Pancreas (tissue), 10 donors: ENCODE measurements at regions not wholly inside any gene's neighbourhood (a gene's known extent, or its start where the extent isn't known, plus 50 kb on each side); places are given as distances from the start of the nearest gene placed in this dataset.

Experiments
- ATAC-seq, 4 donors: fragments of 200-7000 bp; cut with Tn5 transposase; one replicate each; pipeline versions ENCODE4 v1.8.0 to v1.9.1; 2020; ENCODE audit warnings: mild to moderate bottlenecking in 4 of 4, moderate library complexity in 4 of 4
- DNase-seq, 6 donors: peaks; one replicate each; pipeline ENCODE4 v3.0.0-alpha.2; 2020
- FAIRE-seq: peaks from 2 replicates; lab custom pipeline; 2012; peaks lifted over from hg19 to GRCh38; lab: Jason Lieb, UNC
- H3K27ac ChIP-seq, 4 donors: fragments of 200-600 bp; sonication (generic); 1 replicate in 3 of 4; 2 replicates in 1 of 4; pipeline versions ENCODE4 v1.5.0 to v1.8.0; 2020
- H3K27me3 ChIP-seq, 4 donors: fragments of 200-600 bp; one replicate each; pipeline ENCODE4 v1.8.0; 2021
- H3K36me3 ChIP-seq, 3 donors: fragments of 200-600 bp; sonication (generic) in 1 of 3; one replicate each; pipeline versions ENCODE4 v1.5.0 to v1.8.0; 2020 to 2021
- H3K4me1 ChIP-seq, 3 donors: fragments of 200-600 bp; one replicate each; pipeline ENCODE4 v1.8.0; 2021
- H3K4me3 ChIP-seq, 4 donors: fragments of 200-600 bp; sonication (generic) in 2 of 4; one replicate each; pipeline versions ENCODE4 v1.5.0 to v1.8.0; 2020 to 2021
- H3K9me3 ChIP-seq, 4 donors: fragments of 200-600 bp; one replicate each; pipeline ENCODE4 v1.8.0; 2021
- WGBS, 2 donors: extraction: QIAGEN DNeasy Blood & Tissue Kit; methylation state at CpG; one replicate each; pipeline ENCODE4 v1.1.7; 2013; 5-methylcytosine and 5-hydroxymethylcytosine counted together
- intact Hi-C, 3 donors: fragments of 100-400 bp; cut with DNase I; formaldehyde crosslinking; loops; one replicate each; pipeline versions ENCODE4 v1.11.1 to v1.14.2; 2022
- TF ChIP-seq, protein P1 (sequence below), 4 donors: fragments of 200-600 bp; sonication (generic) in 3 of 4; IDR thresholded peaks; one replicate each; pipeline versions ENCODE4 v1.5.0 to v1.8.0; 2021; ENCODE audit warnings: antibody characterized with exemption in 4 of 4
- donor health status: healthy with polysubstance abuse.
- donor health status: DM: no; HTN: no; CAD: no; lungs with moderate emphysema.
- donor health status: DM: no; HTN: no; CAD: no.
- donor health status: control.
- donor health status: control.
- donor health status: Bipolar disorder and iron deficiency.
- donor health status: DM: yes; HTN: yes; CAD: no.
- donor health status: DM: no; HTN: no; CAD: no.
- donor health status: DM: no; HTN: no; CAD: no.
- donor health status: DM: yes; HTN: yes; CAD: no.

DNA sequence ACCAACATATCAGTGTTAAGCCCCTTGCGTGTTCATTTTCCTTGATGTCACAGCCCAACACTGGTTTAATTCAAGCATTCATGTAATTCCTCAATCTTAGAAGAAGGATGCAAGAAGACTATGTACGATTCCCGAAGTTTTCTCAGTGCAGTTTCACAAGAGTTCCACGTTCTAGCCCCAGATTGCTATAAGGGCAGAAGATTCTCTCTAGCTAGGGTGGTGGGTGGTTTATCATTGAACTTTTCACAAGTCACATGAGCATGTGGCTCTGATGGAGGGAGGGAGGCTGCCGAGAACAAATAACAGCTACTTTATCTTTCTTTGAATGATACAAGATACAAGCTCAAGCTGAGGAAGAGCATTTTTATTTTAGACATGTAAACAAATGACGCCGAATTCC, 71.9 kb upstream of the NHSL1 start:
- Histone ChIP-seq H3K4me1 (no peaks in the 10 kb centered on the region), H3K4me3 (peak overlapping the region in 2 of 4 donors; percentile 29 to 46), H3K9me3 (no peaks in the 10 kb centered on the region), H3K27me3 (no peaks in the 10 kb centered on the region), H3K36me3 (no peaks in the 10 kb centered on the region), H3K27ac (peak overlapping the region in 2 of 4 donors; percentile 25 to 41)
- 48 to 61% methylated on average over 7 of the region's 7 CpGs for WGBS, 2 donors
- TF ChIP-seq, protein P1, sequence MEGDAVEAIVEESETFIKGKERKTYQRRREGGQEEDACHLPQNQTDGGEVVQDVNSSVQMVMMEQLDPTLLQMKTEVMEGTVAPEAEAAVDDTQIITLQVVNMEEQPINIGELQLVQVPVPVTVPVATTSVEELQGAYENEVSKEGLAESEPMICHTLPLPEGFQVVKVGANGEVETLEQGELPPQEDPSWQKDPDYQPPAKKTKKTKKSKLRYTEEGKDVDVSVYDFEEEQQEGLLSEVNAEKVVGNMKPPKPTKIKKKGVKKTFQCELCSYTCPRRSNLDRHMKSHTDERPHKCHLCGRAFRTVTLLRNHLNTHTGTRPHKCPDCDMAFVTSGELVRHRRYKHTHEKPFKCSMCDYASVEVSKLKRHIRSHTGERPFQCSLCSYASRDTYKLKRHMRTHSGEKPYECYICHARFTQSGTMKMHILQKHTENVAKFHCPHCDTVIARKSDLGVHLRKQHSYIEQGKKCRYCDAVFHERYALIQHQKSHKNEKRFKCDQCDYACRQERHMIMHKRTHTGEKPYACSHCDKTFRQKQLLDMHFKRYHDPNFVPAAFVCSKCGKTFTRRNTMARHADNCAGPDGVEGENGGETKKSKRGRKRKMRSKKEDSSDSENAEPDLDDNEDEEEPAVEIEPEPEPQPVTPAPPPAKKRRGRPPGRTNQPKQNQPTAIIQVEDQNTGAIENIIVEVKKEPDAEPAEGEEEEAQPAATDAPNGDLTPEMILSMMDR (IDR thresholded peaks at IDR 0.05) = no peak
- FAIRE-seq = no peak
- intact Hi-C loops = no loop called here
- DNase-seq = no peak
- no peak for ATAC-seq

DNA sequence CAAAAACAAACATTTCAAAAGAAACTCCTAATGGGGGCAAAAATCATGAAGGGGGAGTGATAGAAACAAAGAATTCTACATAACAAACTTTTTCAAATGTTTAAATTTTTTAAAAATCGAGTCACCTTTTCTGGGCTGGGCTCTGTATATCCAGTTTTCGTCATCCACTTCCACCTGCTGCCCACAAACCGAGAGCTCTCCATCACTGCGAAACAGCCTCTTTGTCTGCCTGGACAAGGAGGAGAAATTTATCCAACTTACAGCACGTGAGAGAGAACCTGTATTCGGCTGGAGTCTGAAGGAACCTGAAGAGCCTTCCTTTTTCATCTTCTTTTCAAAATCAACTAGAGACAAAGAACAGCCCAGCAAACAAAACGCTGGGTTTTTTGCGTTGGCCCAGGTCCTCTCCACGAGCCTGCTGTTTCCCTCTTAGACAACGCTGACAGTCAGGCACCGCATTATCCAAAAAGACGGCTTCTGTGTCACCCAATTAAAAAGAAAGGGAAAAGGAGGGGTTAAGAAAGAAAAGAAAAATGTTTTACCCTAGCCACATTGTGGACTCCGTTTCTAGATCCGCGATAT, 72.4 kb upstream of the NHSL1 start:
- no peaks in the 10 kb centered on the region for H3K9me3 ChIP-seq
- FAIRE-seq (no peak), DNase-seq (no peak), ATAC-seq (peak; percentile 32 to 40 (median 39))
- WGBS, 2 donors = 14 to 16% methylated on average over 15 of the region's 15 CpGs
- peak overlapping the region in 3 of 4 donors; percentile 29 to 46 (median 37) for H3K4me3 ChIP-seq
- H3K27ac ChIP-seq = peak overlapping the region in 2 of 4 donors; percentile 52 to 63
- TF ChIP-seq, protein P1 (IDR thresholded peaks at IDR 0.05) = no peak
- no peaks in the 10 kb centered on the region for H3K27me3 ChIP-seq
- no peaks in the 10 kb centered on the region for H3K36me3 ChIP-seq
- intact Hi-C loops = no loop called here
- no peaks in the 10 kb centered on the region for H3K4me1 ChIP-seq

DNA sequence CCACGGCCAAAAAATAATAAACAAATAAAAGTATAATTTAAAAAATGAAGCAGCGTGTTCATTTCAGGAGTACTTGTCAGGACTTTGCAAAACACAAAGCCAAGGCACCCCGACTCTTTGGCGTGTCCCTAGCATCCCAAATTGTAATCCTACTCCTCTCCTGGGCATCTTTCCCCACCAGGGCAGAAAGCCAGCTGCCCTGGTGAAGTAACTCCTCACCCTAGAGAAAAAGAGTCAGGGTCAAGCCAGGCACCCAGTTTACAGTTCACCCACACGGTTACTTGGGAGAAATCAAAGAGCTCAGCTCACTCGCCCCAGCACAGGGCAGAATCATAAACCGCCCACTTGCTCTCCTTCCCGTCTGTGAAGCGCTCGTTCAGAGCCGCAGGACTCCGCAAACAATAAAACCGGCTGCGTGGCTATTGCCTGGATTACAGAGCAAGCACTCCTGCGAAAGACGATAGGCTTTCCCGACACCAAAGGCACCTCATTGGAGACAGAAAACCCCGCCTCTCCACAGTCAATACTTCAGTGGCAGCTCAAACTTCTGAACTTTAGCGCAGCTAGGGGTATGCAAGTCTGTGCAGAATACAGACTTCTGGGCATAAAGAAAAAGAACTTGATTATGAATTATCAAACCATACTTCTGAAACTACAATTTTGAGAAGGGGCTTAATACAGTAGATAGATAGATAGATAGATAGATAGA, 73.0 kb upstream of the NHSL1 start:
- TF ChIP-seq, protein P1 (IDR thresholded peaks at IDR 0.05) = no peak
- no peak for FAIRE-seq
- ATAC-seq = peak; percentile 97 to 98 (median 97)
- Histone ChIP-seq H3K27ac (peak overlapping the region in 3 of 4 donors; percentile 50 to 63 (median 52)), H3K4me3 (peak overlapping the region in 3 of 4 donors; percentile 29 to 46 (median 37)), H3K9me3 (no peaks in the 10 kb centered on the region), H3K4me1 (no peaks in the 10 kb centered on the region), H3K27me3 (no peaks in the 10 kb centered on the region), H3K36me3 (no peaks in the 10 kb centered on the region)
- peak; percentile 74 to 83 (median 82) for DNase-seq
- 2% methylated on average over 19 of the region's 19 CpGs for WGBS, 2 donors
- intact Hi-C loops = no loop called here

DNA sequence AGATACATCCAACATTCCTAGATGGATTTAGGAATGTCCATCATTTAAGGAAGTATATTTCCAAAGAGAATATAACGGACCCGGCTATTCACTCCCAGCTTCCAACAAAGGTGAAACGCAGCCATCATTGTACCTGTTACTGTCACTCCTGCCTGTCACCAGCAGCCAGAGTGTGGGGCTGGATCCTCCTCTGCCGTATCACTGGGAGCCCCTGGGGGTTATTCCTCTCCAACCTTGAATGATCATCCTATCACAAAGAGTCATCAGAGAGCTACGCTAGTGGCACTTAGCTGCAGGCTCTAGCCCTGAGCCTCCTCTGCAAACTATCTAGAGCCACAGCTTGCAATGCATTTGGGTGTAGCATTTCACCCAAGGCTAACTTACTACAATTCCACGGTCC, 73.6 kb upstream of the NHSL1 start:
- H3K4me1 ChIP-seq = no peaks in the 10 kb centered on the region
- 60 to 63% methylated on average over 6 of the region's 6 CpGs for WGBS, 2 donors
- ATAC-seq = no peak
- DNase-seq = no peak
- no peak overlapping the region for H3K4me3 ChIP-seq
- H3K27ac ChIP-seq = no peak overlapping the region
- H3K9me3 ChIP-seq = no peaks in the 10 kb centered on the region
- no peak for FAIRE-seq
- TF ChIP-seq, protein P1 (IDR thresholded peaks at IDR 0.05) = no peak
- no peaks in the 10 kb centered on the region for H3K36me3 ChIP-seq
- intact Hi-C loops = no loop called here
- H3K27me3 ChIP-seq = no peaks in the 10 kb centered on the region

DNA sequence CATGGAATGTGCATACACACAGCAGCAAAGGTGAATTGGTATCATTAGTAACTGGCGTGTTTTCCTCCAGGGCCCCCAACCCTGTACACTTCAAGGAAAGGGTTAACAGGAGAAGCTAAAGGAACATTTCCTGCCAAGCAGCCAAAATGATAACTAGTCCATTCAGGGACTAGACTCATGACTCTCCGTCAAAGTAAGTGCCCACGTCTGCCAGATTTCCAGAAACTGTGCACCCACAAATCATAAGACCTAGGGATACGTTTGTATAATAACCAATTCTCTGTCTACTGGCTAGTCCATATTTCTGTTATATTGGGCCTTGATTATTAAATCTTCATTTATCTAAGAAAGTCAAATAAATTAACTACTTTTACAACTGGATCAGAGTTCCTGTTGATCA, 76.0 kb upstream of the NHSL1 start:
- 70 to 90% methylated on average over 4 of the region's 4 CpGs for WGBS, 2 donors
- Histone ChIP-seq H3K4me3 (no peak overlapping the region), H3K9me3 (no peaks in the 10 kb centered on the region), H3K36me3 (no peaks in the 10 kb centered on the region), H3K4me1 (no peaks in the 10 kb centered on the region), H3K27me3 (no peaks in the 10 kb centered on the region), H3K27ac (no peak overlapping the region)
- intact Hi-C loops = no loop called here
- TF ChIP-seq, protein P1 (IDR thresholded peaks at IDR 0.05) = no peak
- FAIRE-seq = no peak
- DNase-seq = no peak
- no peak for ATAC-seq
